Epidermal melanocyte (primary cell): ENCODE measurements at regions not wholly inside any gene's neighbourhood (a gene's known extent, or its start where the extent isn't known, plus 50 kb on each side); places are given as distances from the start of the nearest gene placed in this dataset.
"Not testable (repeated sequence)": the region's sequence is repeated elsewhere in the genome, so short reads cannot be mapped to it uniquely, and the experiment has no call there.

Source experiments
- DNase-seq: peaks from one replicate; pipeline ENCODE4 v3.0.0; 2011; ENCODE audit warnings: low spot score; ENCODE audit not compliant: insufficient read length

DNA sequence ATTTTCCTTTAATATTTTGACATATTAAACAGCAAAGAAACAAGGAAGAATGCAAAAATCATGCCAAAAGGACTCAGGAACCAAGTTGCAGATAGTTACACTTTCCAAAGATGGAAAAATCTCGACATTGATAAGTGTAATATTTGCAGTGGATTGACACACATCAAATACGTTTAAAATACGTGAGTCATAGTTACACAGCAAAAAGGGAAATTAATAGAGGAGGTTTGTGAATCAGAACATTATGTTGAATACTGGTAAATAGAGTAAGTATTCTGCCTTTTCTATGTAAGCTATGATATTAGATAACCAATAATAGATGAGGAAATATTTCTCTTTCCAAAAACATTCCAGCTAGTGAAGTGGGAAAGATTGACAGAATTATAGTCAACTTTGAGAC, 1761.3 kb upstream of the IGFBP7 start:
- no peak for DNase-seq

DNA sequence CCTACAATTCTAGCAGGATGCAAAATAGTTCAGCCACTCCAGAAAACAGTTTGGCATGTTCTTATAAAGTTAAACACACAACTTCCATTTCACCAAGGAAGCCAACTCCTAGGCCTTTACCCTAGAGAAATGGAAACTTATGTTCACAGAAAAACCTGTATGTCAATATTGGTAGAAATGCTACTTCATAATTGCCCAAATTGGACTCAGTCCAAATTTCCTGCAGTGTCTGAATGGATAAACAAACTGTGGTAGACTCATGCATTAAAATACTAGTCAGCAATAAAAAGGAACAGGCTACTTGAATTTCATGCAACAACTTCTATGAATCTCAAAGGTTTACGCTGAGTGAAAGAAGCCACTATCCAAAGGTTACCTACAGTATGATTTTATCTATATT, 1738.8 kb upstream of the IGFBP7 start:
- DNase-seq: no peak

GRCh38 chr4:58843455-58843854, 1733.3 kb upstream of the IGFBP7 start:
- DNase-seq: no peak

GRCh38 chr4:58833126-58833525, 1722.9 kb upstream of the IGFBP7 start:
- no peak for DNase-seq

GRCh38 chr4:58825278-58825677, 1715.1 kb upstream of the IGFBP7 start:
- no peak for DNase-seq

GRCh38 chr4:58818560-58818959, 1708.4 kb upstream of the IGFBP7 start:
- DNase-seq: not testable (repeated sequence)

DNA sequence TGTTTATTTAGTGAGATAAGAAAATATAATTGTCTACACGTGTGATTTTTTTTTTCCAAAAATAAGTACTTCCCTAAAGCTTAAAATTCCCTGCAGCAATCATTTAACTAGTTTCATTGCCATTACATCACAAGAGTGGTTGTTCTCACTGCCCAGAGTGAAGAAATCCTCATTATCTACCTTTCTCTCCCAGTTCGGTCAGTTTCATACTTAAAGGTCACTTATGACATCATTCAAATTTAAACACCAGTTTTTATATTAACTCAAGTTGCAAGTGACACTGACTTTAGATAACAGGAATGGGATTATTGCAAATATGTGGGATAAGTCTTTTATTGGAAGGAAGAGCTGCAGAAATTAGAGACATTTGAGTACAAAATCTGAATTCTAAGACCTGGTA, 1699.8 kb upstream of the IGFBP7 start:
- no peak for DNase-seq

- no peak for DNase-seq
These were observed 1699.2 kb upstream of the IGFBP7 start for GRCh38 chr4:58809366-58809765.

DNA sequence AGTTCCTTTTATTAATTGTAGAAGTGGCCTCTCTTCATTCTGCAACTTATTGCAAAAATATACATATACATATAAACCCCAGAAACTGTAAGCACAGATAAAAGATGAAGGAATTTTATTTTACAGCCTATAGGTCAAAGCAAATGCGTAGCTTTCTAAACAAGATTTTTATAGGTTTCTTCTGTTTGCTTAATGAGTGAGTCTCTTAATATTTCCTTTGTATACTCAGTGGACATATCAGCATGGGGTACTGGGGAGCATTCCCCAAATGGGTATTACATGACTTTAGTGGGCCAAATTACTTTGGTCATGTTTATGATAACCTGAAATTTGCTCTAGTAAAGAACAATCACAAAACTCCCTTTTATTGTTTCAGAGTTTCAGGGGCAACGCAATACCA, 1698.6 kb upstream of the IGFBP7 start:
- no peak for DNase-seq

DNA sequence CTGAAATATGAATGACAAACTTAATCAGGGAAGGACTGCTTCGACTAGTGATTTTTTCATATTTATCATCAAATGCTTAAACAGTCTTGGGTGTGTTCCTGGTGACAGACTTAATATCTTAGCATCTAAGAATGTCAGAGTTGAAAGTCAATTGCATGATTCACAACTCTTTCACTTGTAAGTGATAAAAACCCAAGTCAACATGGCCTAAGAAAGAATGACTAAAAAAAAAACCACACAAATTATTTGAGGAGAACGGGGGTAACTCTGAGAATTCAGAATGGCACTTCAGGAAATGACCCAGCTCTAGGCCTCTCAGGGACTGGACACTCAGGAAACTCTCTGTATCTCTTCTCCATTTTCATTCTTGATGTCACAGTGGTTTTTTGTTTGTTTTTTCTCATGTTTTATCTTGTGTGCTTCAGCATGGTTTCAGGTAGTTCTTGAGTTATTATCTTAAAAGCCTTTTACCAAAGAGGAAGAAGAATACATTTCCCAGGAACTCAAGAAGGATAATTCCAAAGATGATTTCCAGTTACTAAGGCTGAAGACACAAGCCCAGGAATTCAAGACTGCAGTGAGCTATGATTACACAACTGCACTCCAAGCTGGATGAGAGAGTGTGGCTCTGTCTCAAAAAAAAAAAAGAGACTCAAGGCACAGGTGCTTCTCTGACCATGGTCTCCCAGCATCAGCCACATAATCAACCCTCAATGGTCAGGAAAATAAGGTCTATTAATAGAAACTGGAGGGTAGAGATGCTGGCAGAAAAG, 1697.8 kb upstream of the IGFBP7 start:
- DNase-seq: no peak

- no peak for DNase-seq
These were observed 1666.4 kb upstream of the IGFBP7 start for GRCh38 chr4:58776627-58777026.

DNA sequence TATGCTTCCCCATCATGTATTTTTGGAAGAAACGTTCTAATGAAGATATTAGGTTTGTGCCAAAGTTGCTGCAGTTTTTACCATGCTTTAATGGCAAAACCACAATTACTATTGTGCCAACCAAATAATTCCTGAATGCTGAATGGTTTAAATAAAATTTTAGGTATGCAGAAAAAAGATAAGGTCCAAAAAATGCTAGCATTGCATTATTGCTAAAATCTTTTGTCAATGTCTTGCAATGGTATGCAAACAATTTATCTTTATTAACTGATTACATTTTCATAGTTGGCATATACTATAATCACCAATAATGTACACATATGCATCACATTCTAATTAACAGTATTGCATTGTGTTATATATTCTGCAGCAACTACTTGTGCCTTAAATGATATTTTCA, 1657.4 kb upstream of the IGFBP7 start:
- DNase-seq: no peak

- DNase-seq: no peak
These were observed 1656.6 kb upstream of the IGFBP7 start for GRCh38 chr4:58766763-58767162.

DNA sequence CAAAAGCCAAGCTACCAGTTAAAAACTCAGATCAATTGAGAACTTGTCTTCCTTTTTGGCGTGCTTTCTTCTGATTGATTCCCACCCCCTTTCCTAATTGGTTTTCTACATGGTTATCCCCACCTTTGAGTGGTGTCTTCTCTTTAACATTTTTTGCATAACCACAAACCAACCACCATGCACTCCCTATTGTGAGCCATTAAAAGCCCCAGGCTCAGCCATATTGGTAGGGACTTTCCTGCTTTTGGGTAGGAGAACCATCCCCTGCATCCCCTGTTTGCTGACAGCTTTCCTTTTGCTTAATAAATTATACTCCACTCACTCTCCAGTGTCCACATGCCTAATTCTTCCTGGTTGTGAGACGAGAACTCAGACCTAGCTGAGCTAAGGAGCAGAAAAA, 1651.4 kb upstream of the IGFBP7 start:
- no peak for DNase-seq

DNA sequence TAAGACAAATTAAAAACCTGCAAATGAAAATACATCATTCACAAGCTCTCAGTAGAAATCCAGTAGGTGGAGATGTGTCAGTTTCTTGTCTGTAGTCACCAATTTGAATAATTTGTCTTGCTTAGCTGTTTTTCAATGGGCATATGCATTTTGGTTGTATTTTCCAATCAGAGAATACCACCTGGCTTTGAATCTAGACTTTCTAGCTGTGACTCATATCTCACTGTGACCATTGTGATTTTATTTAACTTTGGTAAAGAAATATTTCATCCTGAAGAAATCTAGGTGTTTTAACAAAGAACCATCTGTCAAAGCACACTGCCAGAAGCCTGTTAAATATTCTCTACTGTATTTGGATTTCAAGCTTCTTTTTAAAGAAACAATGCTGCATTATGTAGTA, 1650.6 kb upstream of the IGFBP7 start:
- no peak for DNase-seq

GRCh38 chr4:58760100-58760499, 1649.9 kb upstream of the IGFBP7 start:
- DNase-seq: no peak

GRCh38 chr4:58749206-58749605, 1639.0 kb upstream of the IGFBP7 start:
- DNase-seq: no peak

DNA sequence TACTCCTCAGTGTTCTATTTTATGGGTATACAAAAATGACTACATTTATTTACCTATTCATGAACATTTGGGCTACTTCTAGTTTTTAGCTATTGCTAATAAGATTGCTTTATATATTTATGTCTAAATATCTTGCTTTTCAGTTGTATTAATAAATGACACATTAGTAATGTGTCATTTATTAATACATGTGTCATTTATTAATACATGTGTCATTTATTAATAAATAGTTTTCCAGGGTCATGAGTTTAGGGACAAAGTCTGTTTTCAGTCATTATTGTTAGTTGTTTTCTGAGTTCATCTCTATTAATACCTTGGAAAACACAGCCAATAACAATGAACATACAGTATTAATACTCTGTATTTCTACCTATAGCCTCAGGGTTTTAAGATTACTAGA, 1630.7 kb upstream of the IGFBP7 start:
- DNase-seq: no peak

DNA sequence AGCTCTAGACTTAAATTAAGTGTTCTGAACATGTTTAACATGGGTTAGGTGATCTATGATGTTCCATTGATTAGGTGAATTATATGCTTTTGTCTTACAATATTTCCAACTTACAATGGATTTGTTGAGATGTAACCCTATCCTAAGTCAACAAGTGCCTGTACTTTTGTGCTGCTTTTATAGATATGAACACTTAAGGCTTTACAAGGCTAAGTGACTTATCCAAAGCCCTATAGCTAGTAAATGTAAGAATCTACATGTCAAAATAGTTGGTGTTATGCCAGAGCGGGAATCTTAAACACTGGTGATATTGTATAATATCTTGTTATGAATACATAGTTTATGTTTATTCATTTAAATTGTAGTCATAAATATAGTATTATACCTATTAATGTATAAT, 1629.1 kb upstream of the IGFBP7 start:
- no peak for DNase-seq

DNA sequence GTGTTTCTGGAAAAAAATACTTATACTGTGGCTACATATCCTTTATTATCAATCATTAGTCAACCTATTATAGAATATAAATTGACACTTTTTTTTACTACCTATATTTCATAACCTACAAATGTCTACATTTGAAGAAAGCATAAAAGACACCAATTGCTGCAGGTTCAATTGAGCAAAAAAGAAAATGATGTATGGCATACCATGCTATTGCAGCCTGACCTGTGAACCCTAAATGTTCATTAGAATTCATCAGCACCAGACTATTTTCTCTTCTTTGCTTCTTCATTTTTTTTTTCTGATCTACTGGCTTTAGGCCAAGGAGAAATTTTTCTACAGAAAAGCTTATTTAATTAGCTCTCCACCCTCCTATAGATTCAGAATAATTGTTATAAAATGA, 1628.2 kb upstream of the IGFBP7 start:
- no peak for DNase-seq

- DNase-seq: no peak
These were observed 1624.0 kb upstream of the IGFBP7 start for GRCh38 chr4:58734030-58734674.

DNA sequence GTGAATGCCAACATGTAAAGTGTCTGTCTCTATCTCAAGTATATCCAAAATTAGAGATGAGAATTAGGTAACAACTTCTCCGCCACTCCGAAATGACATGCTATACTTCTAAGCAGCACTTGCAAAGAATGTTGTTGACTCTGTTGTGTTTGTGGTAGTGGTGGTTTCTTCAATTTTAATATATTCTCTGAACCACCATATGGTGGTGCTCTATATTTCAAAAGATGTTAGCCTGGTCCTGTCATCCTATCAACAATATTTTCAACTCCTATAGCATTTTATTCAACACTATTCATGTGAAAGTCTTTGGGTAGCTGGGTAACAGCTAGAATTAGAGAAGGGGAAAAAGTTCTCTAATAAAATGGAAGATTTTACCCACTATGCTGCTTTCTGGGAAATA, 1622.8 kb upstream of the IGFBP7 start:
- no peak for DNase-seq

DNA sequence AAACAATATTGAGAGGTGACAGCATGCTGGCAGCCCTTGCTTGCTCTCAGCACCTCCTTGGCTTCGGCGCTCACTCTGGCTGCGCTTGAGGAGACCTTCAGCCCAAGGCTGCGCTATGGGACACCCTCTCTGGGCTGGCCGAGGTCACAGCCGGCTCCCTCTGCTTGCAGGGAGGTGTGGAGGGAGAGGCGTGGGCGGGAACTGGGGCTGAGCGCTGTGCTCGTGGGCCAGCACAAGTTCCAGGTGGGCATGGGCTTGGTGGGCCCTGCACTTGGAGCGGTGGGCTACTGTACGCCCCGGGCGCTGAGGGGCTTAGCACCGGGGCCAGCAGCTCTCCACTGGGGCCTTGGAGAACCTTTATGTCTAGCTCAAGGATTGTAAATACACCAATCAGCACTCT, 1613.8 kb upstream of the IGFBP7 start:
- DNase-seq: no peak
